ENCODE measurements at regions not wholly inside any gene's neighbourhood (a gene's known extent, or its start where the extent isn't known, plus 50 kb on each side); places are given as distances from the start of the nearest gene placed in this dataset.

GRCh38 chr6:44533421-44533820, 145.9 kb downstream of the CDC5L start:
- DNase-seq = no peak

GRCh38 chr6:44534291-44534690, 146.8 kb downstream of the CDC5L start:
- DNase-seq = no peak

- DNase-seq = no peak
Observed at GRCh38 chr6:44535446-44535845, 147.9 kb downstream of the CDC5L start.

- DNase-seq = no peak
Observed at GRCh38 chr6:44535967-44536366, 148.5 kb downstream of the CDC5L start.

- DNase-seq = no peak
Observed at GRCh38 chr6:44537306-44538049, 150.0 kb downstream of the CDC5L start.

- no peak for DNase-seq
Observed at GRCh38 chr6:44538131-44538806, 150.8 kb downstream of the CDC5L start.

- DNase-seq = no peak
Observed at GRCh38 chr6:44538807-44539201, 151.3 kb downstream of the CDC5L start.

GRCh38 chr6:44539701-44540355, 152.3 kb downstream of the CDC5L start:
- DNase-seq = no peak

- DNase-seq = no peak
Observed at GRCh38 chr6:44540881-44541280, 153.4 kb downstream of the CDC5L start.

GRCh38 chr6:44542401-44543116, 155.1 kb downstream of the CDC5L start:
- DNase-seq = no peak

- no peak for DNase-seq
Observed at GRCh38 chr6:44543664-44544063, 156.2 kb downstream of the CDC5L start.

GRCh38 chr6:44545224-44545623, 157.7 kb downstream of the CDC5L start:
- no peak for DNase-seq

GRCh38 chr6:44548319-44548718, 160.8 kb downstream of the CDC5L start:
- no peak for DNase-seq

GRCh38 chr6:44549516-44549915, 162.0 kb downstream of the CDC5L start:
- DNase-seq = no peak

- DNase-seq = no peak
Observed at GRCh38 chr6:44554194-44554593, 166.7 kb downstream of the CDC5L start.

GRCh38 chr6:44554861-44555260, 167.4 kb downstream of the CDC5L start:
- DNase-seq = no peak

GRCh38 chr6:44556046-44556445, 168.5 kb downstream of the CDC5L start:
- DNase-seq = no peak

GRCh38 chr6:44558024-44558831, 170.7 kb downstream of the CDC5L start:
- no peak for DNase-seq

GRCh38 chr6:44558832-44559251, 171.3 kb downstream of the CDC5L start:
- DNase-seq = no peak

GRCh38 chr6:44559486-44560270, 172.2 kb downstream of the CDC5L start:
- no peak for DNase-seq

- no peak for DNase-seq
Observed at GRCh38 chr6:44560458-44561059, 173.1 kb downstream of the CDC5L start.

All from T1000 (cell line).